ENCODE measurements at regions not wholly inside any gene's neighbourhood (a gene's known extent, or its start where the extent isn't known, plus 50 kb on each side); places are given as distances from the start of the nearest gene placed in this dataset.

DNA sequence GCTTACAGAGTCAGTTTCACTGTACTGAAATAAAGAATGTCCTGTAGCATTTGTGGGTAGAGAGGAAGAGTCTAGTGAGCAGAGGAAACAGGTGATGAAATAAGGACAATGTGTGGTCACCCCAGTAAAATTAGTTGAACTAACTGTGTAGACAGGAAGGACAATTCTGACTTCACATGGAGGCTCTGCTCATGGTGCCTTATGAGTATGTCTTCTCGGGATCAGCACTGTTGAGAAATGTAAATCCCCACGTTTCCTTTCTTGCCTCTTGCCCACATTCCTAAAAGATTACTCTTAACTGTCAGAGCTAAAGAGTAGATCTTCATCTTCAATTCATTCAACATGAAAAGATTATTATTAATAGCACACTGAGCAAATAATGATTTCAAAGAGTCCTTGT is 113.2 kb upstream of the FLRT2 start:
- TF ChIP-seq POLR2A (IDR thresholded peaks at IDR 0.05) = no peak
- TF ChIP-seq, protein P1, sequence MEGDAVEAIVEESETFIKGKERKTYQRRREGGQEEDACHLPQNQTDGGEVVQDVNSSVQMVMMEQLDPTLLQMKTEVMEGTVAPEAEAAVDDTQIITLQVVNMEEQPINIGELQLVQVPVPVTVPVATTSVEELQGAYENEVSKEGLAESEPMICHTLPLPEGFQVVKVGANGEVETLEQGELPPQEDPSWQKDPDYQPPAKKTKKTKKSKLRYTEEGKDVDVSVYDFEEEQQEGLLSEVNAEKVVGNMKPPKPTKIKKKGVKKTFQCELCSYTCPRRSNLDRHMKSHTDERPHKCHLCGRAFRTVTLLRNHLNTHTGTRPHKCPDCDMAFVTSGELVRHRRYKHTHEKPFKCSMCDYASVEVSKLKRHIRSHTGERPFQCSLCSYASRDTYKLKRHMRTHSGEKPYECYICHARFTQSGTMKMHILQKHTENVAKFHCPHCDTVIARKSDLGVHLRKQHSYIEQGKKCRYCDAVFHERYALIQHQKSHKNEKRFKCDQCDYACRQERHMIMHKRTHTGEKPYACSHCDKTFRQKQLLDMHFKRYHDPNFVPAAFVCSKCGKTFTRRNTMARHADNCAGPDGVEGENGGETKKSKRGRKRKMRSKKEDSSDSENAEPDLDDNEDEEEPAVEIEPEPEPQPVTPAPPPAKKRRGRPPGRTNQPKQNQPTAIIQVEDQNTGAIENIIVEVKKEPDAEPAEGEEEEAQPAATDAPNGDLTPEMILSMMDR (IDR thresholded peaks at IDR 0.05) = no peak
